HPDE6-E6E7 (cell line): ENCODE measurements at regions not wholly inside any gene's neighbourhood (a gene's known extent, or its start where the extent isn't known, plus 50 kb on each side); places are given as distances from the start of the nearest gene placed in this dataset.
"Not testable (repeated sequence)": the region's sequence is repeated elsewhere in the genome, so short reads cannot be mapped to it uniquely, and the experiment has no call there.

ENCODE experiments used
- DNase-seq: peaks from one replicate; pipeline ENCODE4 v3.0.0; 2011; ENCODE audit warnings: missing footprints; ENCODE audit errors: extremely low spot score

GRCh38 chr3:64392001-64392400, 166.7 kb upstream of the PRICKLE2 start:
- DNase-seq: no peak

DNA sequence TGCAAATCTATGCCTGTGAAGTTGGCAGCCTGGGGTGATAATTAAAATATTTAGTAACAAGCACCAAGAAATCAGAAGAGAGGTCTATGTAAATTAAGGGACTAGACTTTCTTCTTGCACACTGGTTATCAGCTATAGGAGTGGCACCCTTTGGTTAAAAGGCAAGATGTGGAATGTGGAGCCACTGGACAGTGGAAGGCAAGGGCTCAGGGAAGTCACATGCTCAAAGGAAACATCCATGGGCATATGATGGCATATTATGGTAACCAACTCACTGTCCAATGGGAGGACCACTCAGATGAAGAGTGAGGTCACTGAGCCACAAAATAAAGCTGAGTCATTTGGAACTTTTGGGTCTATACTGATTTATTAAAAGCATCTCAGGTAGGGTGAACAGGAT, 165.6 kb upstream of the PRICKLE2 start:
- DNase-seq: no peak

GRCh38 chr3:64388886-64389285, 163.6 kb upstream of the PRICKLE2 start:
- DNase-seq: no peak

DNA sequence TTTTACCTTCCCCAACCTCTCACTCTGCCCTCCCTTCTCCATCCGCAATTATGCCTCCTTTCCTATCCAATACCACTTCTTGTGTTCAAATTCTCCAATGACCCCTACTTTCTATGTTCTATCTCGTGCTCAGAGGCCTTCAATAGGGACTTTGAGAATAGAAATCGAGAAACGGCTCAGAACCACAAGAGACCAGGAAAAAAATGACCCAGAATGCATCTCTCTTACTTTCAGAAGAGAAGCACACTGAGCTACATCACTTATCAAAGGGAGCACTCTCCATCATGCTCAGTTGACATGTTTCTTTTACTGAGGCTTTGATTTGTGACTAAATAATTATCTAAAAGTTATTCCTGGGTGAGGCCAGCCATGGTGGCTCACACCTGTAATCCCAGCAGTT, 162.4 kb upstream of the PRICKLE2 start:
- DNase-seq: no peak

- no peak for DNase-seq
Observed at GRCh38 chr3:64385277-64385676, 160.0 kb upstream of the PRICKLE2 start.

- no peak for DNase-seq
Observed at GRCh38 chr3:64384561-64384960, 159.3 kb upstream of the PRICKLE2 start.

DNA sequence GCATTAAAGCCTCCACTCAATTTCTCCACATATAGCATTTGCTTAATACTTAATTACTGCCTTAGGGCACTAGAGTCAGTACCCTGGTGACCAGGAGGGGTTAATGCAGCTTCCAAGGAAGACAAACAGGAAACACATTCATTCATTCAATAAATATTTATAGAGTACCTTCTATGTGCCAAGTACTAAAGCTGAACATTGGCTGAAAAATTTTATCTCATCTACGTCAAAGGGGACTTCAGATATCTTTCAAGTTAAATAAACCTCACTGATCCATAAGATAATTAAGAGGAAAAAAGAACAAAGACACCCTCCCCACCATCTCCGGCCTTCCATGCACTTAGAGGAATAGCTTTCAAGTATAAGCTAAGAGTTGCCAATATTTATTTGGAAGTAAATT, 156.9 kb upstream of the PRICKLE2 start:
- no peak for DNase-seq

GRCh38 chr3:64381367-64381766, 156.1 kb upstream of the PRICKLE2 start:
- no peak for DNase-seq

GRCh38 chr3:64380546-64380945, 155.3 kb upstream of the PRICKLE2 start:
- DNase-seq: no peak

DNA sequence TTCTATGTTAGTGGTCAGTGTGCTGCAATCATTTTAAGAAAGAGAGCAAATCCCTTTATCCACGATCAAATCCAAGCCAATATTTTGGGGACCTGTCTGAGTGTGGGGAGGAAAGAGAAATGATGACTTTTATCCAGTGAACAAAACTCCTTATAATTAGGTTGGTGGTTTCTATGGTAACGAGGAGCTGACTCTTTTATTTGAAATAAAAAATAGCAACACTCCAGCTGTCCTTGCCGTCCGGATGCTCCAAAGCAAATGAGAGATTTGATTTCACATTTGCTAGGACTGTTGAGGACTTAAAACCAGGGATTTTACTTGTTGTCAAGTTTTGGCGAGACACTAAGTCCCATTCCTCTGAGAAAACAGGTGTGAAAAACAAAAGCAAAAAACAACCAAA, 154.0 kb upstream of the PRICKLE2 start:
- DNase-seq: no peak

- no peak for DNase-seq
Observed at GRCh38 chr3:64377942-64378341, 152.7 kb upstream of the PRICKLE2 start.

GRCh38 chr3:64375737-64376136, 150.5 kb upstream of the PRICKLE2 start:
- DNase-seq: no peak

DNA sequence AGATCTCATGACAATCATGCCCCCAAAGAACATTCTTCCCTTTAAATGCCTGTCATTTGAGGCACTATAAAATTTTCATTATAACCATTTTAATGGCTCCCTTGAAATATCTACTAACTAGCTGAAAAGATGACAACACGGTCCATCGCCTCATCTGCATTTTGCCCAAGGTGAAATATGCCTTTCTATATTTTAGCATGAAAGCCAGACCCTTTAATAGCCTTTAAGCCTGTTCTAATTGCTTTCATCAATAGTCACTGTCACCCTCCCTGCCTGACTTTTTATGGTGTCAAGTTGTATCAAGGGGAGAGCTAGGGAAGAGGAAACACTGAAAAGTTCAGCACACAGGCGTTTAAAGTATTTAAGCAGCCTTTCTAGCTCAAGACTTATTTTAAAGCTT, 144.1 kb upstream of the PRICKLE2 start:
- DNase-seq: no peak

DNA sequence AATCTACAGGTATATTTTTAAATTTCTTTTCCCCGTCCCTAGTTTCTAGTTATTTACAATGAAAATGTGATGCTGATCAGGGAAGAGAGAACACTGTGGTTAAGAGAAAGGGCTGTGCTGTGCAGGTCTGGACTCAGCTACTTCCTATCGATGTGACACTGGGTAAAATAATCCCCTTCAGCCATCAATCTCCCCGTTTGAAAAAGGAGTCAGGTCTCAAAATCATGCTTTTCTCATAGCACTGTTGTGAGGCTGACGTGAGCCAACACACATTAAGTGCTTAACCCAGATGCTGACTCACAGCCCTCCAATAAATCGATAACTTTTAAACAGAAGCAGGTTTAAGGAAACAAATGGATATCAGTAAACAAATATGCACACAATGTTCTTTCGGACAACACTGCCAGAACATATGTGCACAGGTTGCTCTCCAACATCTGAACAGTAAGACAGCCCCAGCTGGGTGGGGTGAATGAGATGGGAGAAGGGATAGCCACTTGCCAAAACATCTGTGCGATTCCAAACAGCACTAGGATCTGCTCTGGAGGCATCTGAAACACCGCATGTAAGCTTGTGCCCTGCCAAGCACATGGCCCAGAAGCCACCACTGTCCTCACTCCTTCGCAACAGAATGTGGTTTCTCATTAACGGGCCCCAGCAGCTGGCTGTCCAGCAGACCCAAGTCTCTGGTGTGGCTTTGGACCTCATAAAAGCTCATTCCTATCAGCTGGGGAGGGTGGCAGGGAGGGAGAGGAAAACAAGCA, 143.2 kb upstream of the PRICKLE2 start:
- no peak for DNase-seq

DNA sequence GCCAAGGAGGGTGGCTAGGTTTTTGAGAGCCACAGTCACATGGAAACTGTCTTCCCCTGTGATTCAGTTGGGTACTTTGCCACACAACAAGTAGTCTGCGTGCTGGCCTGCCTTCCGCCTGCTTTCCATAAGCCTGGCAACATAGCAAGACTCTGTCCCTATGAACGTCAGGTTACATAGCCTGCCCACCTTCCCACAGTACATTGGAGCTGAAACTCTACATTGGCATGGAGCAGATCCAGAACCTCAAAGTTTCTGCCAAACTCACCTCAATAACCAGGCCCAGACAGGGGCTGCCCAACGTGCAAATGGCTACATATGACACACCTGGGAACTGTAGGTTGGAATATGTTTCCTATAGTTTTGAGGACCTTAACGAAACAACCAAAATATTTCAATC, 140.6 kb upstream of the PRICKLE2 start:
- no peak for DNase-seq

- DNase-seq: no peak
Observed at GRCh38 chr3:64363842-64364241, 138.6 kb upstream of the PRICKLE2 start.

GRCh38 chr3:64361962-64362735, 136.9 kb upstream of the PRICKLE2 start:
- DNase-seq: no peak

DNA sequence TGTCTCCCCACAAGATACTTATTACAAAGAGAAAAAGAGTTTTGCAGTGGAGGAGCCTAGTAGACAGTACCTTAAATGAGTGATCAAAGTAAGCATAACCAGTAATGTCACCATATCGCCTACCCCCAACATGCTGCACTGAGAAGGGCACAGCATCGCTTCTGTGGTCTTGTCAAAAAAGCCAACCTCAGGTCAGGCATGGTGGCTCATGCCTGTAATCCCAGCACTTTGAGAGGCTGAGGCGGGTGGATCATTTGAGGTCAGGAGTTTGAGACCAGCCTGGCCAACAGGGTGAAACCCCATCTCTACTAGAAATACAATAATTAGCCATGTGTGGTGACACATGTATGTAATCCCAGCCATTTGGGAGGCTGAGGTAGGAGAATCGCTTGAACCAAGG, 135.8 kb upstream of the PRICKLE2 start:
- DNase-seq: not testable (repeated sequence)

- DNase-seq: no peak
Observed at GRCh38 chr3:64360280-64360679, 135.0 kb upstream of the PRICKLE2 start.

GRCh38 chr3:64359735-64360134, 134.5 kb upstream of the PRICKLE2 start:
- DNase-seq: no peak

DNA sequence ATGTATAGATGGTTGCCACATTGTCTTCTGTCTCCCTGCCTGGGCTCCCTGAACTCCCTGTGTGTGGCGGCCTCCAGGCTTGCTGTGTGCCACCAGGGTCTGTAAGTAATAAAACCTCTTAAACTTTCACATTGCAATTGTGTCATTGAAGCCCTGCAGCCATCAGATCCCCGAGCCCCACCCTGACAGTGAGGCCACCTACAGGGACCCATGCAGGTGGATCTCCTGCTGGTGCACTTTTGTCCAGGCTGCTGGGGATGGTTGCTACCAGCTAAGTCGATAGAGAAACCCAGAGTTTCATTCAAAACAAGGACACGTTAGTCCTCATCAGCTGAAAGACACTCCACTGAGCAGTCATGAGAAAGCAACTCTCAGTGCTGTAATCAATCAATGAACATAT, 133.6 kb upstream of the PRICKLE2 start:
- DNase-seq: no peak

DNA sequence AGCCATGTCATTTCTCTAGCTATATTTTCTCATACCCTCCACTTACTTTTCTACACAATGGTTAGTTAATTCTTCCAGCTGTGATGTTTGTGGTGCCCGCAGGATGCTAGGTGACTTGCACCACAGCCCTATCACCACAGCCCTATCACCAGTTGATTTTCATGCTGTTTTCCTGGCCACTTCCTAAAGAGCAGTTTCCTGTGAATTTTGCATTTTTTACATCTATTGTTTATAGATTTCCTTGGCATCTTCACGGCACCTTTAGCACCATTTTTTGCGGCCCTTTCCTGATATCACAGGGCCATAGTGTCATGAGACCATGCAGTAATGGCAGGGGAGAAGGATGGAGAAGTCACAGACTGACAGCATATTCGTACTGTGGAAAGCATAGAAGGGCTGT, 132.9 kb upstream of the PRICKLE2 start:
- DNase-seq: no peak

- DNase-seq: no peak
Observed at GRCh38 chr3:64357481-64357880, 132.2 kb upstream of the PRICKLE2 start.
